SK-N-SH treated with all-trans-retinoic acid at 6 μM for 48 hours (cell line): ENCODE measurements at regions not wholly inside any gene's neighbourhood (a gene's known extent, or its start where the extent isn't known, plus 50 kb on each side); places are given as distances from the start of the nearest gene placed in this dataset.

ENCODE experiments used
- ATAC-seq: fragments of 200-7000 bp; cut with Tn5 transposase; 3 replicates; pipeline ENCODE4 v1.9.1; 2020; ENCODE audit warnings: mild to moderate bottlenecking, moderate library complexity
- ARNTL ChIP-seq: fragments of 450-650 bp; formaldehyde crosslinking; IDR thresholded peaks from 2 replicates; pipeline ENCODE4 v1.5.0; 2020; ENCODE audit warnings: low read depth, mild to moderate bottlenecking, moderate library complexity, borderline replicate concordance
- BACH2 ChIP-seq: fragments of 250-450 bp; sonication (Bioruptor Pico); IDR thresholded peaks from 2 replicates; pipeline ENCODE4 v1.9.0; 2021; ENCODE audit warnings: mild to moderate bottlenecking, borderline replicate concordance
- CSDC2 ChIP-seq: fragments of 250-450 bp; sonication (Bioruptor Pico); IDR thresholded peaks from 2 replicates; pipeline ENCODE4 v1.5.0; 2020; ENCODE audit warnings: mild to moderate bottlenecking, moderate library complexity
- CSRNP3 ChIP-seq: fragments of 250-450 bp; sonication (Bioruptor Pico); IDR thresholded peaks from 2 replicates; pipeline ENCODE4 v1.5.1; 2021; ENCODE audit warnings: mild to moderate bottlenecking, moderate library complexity
- ESRRG ChIP-seq: fragments of 250-450 bp; sonication (Bioruptor Pico); IDR thresholded peaks from 2 replicates; pipeline ENCODE4 v1.6.1; 2021; ENCODE audit warnings: mild to moderate bottlenecking
- GLIS3 ChIP-seq: fragments of 250-450 bp; sonication (Bioruptor Pico); IDR thresholded peaks from 2 replicates; pipeline ENCODE4 v1.5.0; 2020; ENCODE audit warnings: mild to moderate bottlenecking, moderate library complexity
- ISL1 ChIP-seq: fragments of 250-450 bp; sonication (Bioruptor Pico); IDR thresholded peaks from 2 replicates; pipeline ENCODE4 v2.1.2; 2022; ENCODE audit warnings: mild to moderate bottlenecking, moderate library complexity
- OSR1 ChIP-seq: fragments of 250-450 bp; sonication (Bioruptor Pico); IDR thresholded peaks from 2 replicates; pipeline ENCODE4 v1.8.0; 2022; ENCODE audit warnings: moderate library complexity, mild to moderate bottlenecking, inconsistent platforms
- PATZ1 ChIP-seq: fragments of 250-450 bp; sonication (Bioruptor Pico); IDR thresholded peaks from 2 replicates; pipeline ENCODE4 v1.8.0; 2020; ENCODE audit warnings: mild to moderate bottlenecking, moderate library complexity, borderline replicate concordance
- PPARA ChIP-seq: fragments of 250-450 bp; sonication (Bioruptor Pico); IDR thresholded peaks from 2 replicates; pipeline ENCODE4 v1.5.0; 2020; ENCODE audit warnings: mild to moderate bottlenecking, borderline replicate concordance
- RARB ChIP-seq: fragments of 250-450 bp; sonication (Bioruptor Pico); IDR thresholded peaks from 2 replicates; pipeline ENCODE4 v1.8.0; 2021; ENCODE audit warnings: mild to moderate bottlenecking, moderate library complexity
- SNAI2 ChIP-seq: fragments of 250-450 bp; sonication (Bioruptor Pico); IDR thresholded peaks from 2 replicates; pipeline ENCODE4 v1.5.0; 2020; ENCODE audit warnings: mild to moderate bottlenecking, moderate library complexity
- TCF4 ChIP-seq: fragments of 250-450 bp; sonication (Bioruptor Pico); IDR thresholded peaks from 2 replicates; pipeline ENCODE4 v1.8.0; 2021; ENCODE audit warnings: mild to moderate bottlenecking, moderate library complexity, borderline replicate concordance
- TOX ChIP-seq: fragments of 250-450 bp; sonication (Bioruptor Pico); IDR thresholded peaks from 2 replicates; pipeline ENCODE4 v1.8.0; 2021; ENCODE audit warnings: mild to moderate bottlenecking, moderate library complexity, borderline replicate concordance
- ZC3H10 ChIP-seq: fragments of 250-450 bp; sonication (Bioruptor Pico); IDR thresholded peaks from 2 replicates; pipeline ENCODE4 v1.5.1; 2021; ENCODE audit warnings: mild to moderate bottlenecking, moderate library complexity
- ZFP3 ChIP-seq: fragments of 250-450 bp; sonication (Bioruptor Pico); IDR thresholded peaks from 2 replicates; pipeline ENCODE4 v1.5.0; 2020; ENCODE audit warnings: mild to moderate bottlenecking, moderate library complexity
- ZFP30 ChIP-seq: fragments of 450-650 bp; formaldehyde crosslinking; IDR thresholded peaks from 2 replicates; pipeline ENCODE4 v1.5.0; 2022; ENCODE audit warnings: mild to moderate bottlenecking, moderate library complexity
- ZNF565 ChIP-seq: fragments of 450-650 bp; formaldehyde crosslinking; conservative IDR thresholded peaks from 2 replicates; pipeline ENCODE4 v1.5.0; 2020; ENCODE audit warnings: low read depth, mild to moderate bottlenecking, moderate library complexity
- ZNF70 ChIP-seq: fragments of 450-650 bp; formaldehyde crosslinking; IDR thresholded peaks from 2 replicates; pipeline ENCODE4 v1.5.0; 2020; ENCODE audit warnings: mild to moderate bottlenecking, moderate library complexity
- TF ChIP-seq, protein P1 (sequence below): fragments of 250-450 bp; sonication (Bioruptor Pico); IDR thresholded peaks from 2 replicates; pipeline ENCODE4 v1.8.0; 2021; ENCODE audit warnings: low read depth, mild to moderate bottlenecking, moderate library complexity, borderline replicate concordance
- TF ChIP-seq, protein P2 (sequence below): fragments of 250-450 bp; sonication (Bioruptor Pico); IDR thresholded peaks from 2 replicates; pipeline ENCODE4 v1.5.0; 2020; ENCODE audit warnings: mild to moderate bottlenecking, moderate library complexity

DNA sequence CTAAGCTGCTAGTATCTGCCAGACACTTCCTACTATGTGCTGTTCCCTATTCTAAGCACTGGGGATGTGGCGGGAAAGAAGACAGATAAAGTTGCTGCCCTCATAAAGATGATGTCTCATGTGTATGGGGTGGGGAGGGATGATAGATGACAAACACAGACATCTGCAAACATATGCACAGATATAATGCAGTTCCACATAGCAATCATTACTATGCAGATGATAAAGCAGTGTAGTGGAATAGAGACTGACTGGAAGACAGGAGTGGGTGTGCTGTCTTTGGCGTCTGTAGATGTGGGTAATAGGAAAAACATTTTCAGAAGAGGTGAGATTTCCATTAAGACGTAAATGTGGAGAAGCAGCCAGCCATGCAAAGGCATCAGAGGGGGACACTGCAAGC lies 243.6 kb downstream of the DPY19L2 start:
- no peak for TF ChIP-seq OSR1 (CRISPR knock-in tag)
- TF ChIP-seq ZFP30 (CRISPR knock-in tag), result no peak
- TF ChIP-seq, protein P1, sequence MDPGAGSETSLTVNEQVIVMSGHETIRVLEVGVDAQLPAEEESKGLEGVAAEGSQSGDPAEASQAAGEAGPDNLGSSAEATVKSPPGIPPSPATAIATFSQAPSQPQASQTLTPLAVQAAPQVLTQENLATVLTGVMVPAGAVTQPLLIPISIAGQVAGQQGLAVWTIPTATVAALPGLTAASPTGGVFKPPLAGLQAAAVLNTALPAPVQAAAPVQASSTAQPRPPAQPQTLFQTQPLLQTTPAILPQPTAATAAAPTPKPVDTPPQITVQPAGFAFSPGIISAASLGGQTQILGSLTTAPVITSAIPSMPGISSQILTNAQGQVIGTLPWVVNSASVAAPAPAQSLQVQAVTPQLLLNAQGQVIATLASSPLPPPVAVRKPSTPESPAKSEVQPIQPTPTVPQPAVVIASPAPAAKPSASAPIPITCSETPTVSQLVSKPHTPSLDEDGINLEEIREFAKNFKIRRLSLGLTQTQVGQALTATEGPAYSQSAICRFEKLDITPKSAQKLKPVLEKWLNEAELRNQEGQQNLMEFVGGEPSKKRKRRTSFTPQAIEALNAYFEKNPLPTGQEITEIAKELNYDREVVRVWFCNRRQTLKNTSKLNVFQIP, result no peak
- no peak for ATAC-seq

DNA sequence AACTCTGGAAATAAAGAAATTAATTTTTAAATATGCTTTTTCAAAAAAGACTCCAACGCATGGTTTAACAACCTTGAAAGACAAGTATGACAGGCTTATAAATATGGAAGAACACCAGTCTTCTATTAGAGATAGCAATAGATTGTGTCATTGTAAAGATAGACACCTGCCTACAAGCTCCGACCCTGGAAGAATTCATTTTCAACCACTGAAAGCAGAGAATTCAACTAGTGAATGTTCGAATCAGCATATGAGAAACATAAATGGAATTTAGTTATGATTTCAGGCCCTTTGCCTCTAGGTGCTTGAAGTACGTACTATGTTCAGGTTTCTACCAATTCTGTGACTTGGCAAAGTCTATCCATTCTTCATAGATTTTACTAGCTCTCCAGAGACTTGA lies 244.5 kb downstream of the DPY19L2 start:
- ATAC-seq, result no peak
- TF ChIP-seq BACH2 (CRISPR knock-in tag) (no peak), GLIS3 (CRISPR knock-in tag) (no peak), CSRNP3 (CRISPR knock-in tag) (no peak), TCF4 (no peak), ISL1 (CRISPR knock-in tag) (no peak), PPARA (CRISPR knock-in tag) (no peak), ZNF70 (no peak), TOX (CRISPR knock-in tag) (no peak), ZFP30 (CRISPR knock-in tag) (no peak), PATZ1 (CRISPR knock-in tag) (no peak), ARNTL (no peak), SNAI2 (CRISPR knock-in tag) (no peak)
- TF ChIP-seq, protein P2, sequence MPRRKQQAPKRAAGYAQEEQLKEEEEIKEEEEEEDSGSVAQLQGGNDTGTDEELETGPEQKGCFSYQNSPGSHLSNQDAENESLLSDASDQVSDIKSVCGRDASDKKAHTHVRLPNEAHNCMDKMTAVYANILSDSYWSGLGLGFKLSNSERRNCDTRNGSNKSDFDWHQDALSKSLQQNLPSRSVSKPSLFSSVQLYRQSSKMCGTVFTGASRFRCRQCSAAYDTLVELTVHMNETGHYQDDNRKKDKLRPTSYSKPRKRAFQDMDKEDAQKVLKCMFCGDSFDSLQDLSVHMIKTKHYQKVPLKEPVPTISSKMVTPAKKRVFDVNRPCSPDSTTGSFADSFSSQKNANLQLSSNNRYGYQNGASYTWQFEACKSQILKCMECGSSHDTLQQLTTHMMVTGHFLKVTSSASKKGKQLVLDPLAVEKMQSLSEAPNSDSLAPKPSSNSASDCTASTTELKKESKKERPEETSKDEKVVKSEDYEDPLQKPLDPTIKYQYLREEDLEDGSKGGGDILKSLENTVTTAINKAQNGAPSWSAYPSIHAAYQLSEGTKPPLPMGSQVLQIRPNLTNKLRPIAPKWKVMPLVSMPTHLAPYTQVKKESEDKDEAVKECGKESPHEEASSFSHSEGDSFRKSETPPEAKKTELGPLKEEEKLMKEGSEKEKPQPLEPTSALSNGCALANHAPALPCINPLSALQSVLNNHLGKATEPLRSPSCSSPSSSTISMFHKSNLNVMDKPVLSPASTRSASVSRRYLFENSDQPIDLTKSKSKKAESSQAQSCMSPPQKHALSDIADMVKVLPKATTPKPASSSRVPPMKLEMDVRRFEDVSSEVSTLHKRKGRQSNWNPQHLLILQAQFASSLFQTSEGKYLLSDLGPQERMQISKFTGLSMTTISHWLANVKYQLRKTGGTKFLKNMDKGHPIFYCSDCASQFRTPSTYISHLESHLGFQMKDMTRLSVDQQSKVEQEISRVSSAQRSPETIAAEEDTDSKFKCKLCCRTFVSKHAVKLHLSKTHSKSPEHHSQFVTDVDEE (CRISPR knock-in tag), result no peak
- TF ChIP-seq, protein P1, result no peak

- no peak for TF ChIP-seq RARB (CRISPR knock-in tag)
- TF ChIP-seq CSDC2 (CRISPR knock-in tag), result no peak
- TF ChIP-seq, protein P2 (CRISPR knock-in tag), result no peak
- no peak for TF ChIP-seq BACH2 (CRISPR knock-in tag)
- TF ChIP-seq ZC3H10, result no peak
- TF ChIP-seq ZFP3 (CRISPR knock-in tag), result no peak
- TF ChIP-seq ESRRG (CRISPR knock-in tag), result no peak
- TF ChIP-seq, protein P1, result no peak
- TF ChIP-seq GLIS3 (CRISPR knock-in tag), result no peak
- TF ChIP-seq PPARA (CRISPR knock-in tag), result no peak
- TF ChIP-seq TOX (CRISPR knock-in tag), result no peak
- no peak for TF ChIP-seq ZNF565
- ATAC-seq, result peak; percentile 96
These were observed 248.1 kb downstream of the DPY19L2 start for GRCh38 chr12:63420206-63420644.
